KBM-7 (cell line): ENCODE measurements at regions not wholly inside any gene's neighbourhood (a gene's known extent, or its start where the extent isn't known, plus 50 kb on each side); places are given as distances from the start of the nearest gene placed in this dataset.

ENCODE experiments used
- DNase-seq: peaks from one replicate; pipeline ENCODE4 v3.0.0-alpha.2; 2015
- in situ Hi-C: fragments of 300-500 bp; cut with MboI; formaldehyde crosslinking; loops from 2 replicates; pipeline ENCODE4 v1.14.3; 2020; ENCODE audit warnings: low sequenced_read_pairs, low pct_unique_long_range_greater_than_20kb, mixed read lengths

DNA sequence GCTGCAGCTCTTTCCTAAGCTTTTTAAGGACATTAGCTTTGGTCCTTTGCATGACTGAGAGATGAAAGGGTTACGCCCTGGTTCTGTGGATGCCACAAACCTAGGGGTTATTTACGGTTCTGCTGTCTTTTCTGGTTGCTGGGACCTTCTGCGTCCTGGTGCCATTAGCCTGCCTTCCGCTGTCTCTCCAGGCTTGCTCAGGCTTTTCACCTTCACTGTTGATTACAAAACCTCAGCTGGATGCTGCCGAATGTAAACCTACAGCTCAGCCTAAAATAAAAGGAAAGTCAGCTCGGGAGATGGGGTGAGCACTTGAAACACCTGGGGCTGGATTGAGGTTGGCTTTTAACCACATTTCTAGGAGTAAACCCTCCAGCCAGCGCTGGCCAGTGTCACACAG is 130.9 kb upstream of the ARHGAP28 start:
- DNase-seq = no peak
- in situ Hi-C loops = no loop called here

DNA sequence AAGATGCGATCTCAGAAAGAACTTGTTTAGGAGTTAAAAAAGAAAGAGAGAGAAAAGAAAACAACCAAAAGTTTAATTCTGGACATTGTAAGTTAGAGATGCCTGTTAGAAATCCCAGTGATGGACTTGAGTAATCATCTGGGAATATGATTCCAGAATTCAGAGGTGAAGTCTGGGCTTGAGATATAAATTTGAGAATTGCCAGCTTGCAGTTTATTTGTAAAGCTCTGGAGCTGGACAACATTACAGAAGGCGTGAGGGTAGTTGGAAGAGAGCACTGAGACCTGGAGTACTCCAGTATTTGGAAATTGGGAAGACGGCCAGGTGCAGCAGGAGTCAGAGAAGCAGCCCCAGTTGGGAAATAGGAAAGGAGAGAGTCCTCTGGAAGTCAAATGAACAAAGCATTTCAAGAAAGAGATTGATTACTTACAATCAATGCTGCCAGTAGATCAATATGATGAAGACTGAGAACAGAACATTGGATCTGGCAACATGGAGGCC is 128.8 kb upstream of the ARHGAP28 start:
- no peak for DNase-seq
- in situ Hi-C loops = no loop called here

DNA sequence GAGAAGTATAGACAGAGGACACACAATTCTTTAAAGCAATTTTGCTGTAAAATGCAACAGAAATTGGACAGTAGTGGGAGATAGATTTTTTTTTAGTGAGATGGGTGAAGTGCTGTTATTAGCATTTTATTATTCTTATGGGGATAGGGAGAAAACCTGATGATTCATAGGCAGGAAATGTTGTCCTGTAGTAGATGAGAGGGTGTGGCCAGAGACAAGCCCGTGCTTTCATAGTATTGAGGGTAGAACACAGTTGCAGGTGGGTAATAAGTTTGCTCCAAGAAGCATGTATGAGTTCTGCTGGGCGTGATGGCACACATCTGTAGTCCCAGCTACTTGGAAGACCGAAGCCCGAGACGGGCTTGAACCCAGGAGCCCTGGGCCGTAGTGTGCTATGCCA is 128.3 kb upstream of the ARHGAP28 start:
- in situ Hi-C loops = no loop called here

DNA sequence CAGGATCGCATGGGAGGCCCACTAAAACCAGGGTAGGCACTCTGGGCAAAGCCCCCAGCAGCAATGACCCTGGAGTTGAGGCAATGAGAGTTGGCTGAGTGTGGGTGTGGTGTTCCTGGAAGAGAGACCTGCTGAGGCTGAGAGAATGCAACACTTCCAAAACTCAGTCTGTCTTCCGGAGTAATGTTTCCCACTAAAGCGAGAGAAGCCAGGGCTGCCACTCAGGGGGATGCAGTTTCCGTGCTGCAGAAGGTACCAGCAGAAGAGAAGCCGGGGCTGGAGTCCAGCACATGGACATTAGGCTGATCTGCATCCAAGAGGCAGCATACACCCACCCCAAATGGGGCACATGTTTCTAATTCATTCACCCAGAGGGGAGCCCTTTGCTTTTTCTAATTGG is 127.2 kb upstream of the ARHGAP28 start:
- no peak for DNase-seq
- in situ Hi-C loops = no loop called here

More for the DNA sequence above, 128.3 kb upstream of the ARHGAP28 start:
- DNase-seq = no peak

DNA sequence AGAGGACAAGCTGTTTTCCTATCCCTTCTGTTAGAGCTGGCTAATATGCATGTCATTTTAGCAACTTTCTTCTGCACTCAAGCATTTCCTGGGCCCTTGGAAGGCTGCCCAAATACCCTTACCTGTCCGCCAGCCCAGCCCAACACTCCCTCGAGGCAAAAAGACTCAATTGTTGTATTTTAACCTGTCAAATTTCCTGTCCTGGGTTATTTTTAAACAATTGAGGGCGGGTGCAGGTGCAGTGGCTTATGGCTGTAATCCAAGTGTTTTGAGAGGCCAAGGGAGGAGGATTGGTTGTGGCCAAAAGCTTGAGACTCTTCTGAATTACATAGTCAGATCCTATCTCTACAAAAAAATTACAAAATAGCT is 125.0 kb upstream of the ARHGAP28 start:
- DNase-seq = no peak

DNA sequence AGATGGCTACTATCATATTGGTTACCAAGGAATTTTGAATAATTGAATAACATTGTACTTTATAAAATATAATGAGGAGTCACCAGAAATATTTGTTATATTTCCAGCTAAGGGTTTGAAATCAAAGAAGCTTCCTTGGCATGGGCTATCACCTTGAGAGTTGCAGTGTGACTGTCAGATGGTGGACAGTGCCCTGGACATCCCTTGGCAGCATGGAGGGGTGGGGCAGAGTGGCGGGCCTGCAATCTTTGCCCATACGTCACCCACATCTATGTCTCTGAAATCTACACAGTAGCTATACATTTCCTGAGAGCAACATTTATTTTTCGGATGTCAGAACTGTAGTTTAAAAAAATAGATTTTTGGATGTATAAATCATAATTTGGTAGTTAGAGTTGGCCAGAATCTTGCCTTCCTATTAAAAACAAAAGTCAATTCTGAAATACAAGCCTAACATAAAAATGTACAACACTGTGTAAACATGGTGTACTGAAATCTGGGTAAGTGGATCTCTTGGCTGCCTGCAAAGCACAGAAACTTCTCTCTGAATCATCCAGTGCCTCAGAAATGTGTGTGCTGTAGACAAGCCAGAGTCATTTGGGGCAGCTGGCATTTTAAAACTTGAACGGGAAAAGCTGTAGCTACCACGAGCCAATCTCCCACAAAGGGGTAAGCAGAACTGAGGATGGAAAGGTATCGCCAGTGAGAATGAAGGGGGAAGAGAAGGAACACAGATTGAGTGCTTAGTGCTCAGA is 124.2 kb upstream of the ARHGAP28 start:
- in situ Hi-C loops = no loop called here

More for the DNA sequence above, 125.0 kb upstream of the ARHGAP28 start:
- in situ Hi-C loops = no loop called here

DNA sequence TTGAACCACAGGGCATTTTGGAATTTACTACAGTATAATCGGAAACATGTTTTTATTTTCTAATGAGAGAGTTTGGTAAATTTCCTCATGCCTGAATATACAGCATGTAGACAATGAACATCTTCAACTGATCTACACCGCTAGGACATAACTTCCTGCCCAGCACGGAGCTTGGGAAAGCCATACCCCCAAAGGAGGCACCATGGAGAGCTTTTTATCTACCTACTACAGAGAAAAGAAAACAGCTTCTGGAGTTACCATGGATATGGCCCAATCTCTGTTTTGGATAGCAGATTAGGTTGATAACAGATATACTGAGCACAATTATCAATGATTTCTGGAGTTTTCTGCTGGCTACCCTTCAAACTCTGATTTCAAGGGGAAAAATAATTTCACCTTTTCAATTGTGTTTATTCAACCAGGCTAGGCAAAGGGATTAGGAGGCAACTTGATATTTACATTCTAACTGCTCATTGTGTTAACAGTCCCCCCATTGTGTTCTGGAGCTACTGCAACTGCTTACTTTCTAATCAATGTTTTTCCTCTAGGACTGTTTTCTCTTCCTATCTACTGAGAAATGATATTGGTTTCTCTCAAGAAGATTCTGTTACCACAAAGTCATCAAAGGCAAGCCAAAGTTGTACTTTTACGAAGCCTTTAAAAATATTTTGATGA is 123.0 kb upstream of the ARHGAP28 start:
- in situ Hi-C loops = no loop called here
- no peak for DNase-seq

More for the DNA sequence above, 124.2 kb upstream of the ARHGAP28 start:
- DNase-seq = no peak

DNA sequence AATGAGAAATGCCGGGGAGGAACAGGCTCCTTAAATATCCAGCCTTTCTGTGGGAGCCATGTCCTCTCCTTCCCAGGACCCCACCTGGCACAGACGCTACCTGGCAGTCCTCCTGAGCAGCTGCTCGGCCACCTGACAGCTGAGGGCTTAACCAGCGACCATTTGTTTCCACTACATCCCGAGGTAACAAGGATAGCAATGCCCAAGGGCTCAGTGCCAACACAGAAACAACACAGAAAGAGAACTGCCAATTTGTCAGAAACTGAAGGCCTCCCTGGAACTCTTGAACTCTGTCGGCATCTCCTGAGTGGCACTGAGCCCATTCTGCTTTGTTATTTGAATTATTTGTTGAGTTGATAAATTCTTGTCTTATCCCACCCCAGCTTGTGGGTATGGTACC is 122.2 kb upstream of the ARHGAP28 start:
- no peak for DNase-seq
- in situ Hi-C loops = no loop called here

DNA sequence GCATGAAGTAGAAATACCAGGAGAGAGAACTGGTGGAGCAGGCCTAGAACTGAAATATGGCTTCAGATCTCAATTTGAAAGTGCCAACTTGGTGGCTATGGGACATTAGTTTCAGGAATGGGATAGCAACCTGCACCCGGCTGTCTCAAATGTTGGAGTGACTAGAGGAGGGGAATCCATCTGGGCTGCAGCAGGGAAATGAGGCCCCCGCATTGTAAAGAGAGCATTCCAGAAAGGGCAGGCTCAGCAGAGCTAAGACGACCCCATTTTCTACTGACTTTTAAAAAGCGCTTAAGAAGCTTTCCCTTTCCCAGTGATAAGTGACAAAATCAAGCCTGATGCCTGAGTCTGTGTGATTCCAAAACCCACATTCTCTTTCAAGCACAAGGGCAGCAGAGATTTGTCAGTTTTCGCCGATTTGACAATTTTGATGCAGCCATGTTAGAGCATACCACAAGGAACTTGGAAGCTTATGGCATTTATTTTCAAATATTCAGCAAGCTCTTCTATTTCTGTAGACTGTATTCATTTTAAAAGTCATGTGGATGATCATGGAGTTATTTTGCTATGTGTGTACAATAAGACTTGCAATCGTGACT is 119.8 kb upstream of the ARHGAP28 start:
- DNase-seq = no peak
- in situ Hi-C loops = no loop called here

DNA sequence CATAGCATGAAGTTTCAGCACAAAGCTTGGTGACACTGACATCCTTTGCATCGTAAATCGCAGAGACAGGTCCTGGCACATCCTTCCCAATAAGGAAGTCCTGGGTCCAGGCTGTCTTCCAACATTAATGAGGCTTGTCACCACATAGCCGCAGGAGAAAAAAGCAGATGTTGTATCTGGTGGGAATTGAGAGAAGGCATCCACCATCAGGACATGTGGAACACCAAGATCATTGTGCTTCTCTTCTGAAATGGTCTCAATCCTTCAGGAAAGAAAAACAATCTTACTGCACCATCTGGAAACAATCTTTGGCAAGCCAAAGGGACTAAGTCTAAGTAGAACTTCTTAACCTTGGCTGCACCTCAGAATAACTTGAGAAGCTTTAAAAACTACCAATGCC is 119.0 kb upstream of the ARHGAP28 start:
- no peak for DNase-seq
- in situ Hi-C loops = no loop called here

DNA sequence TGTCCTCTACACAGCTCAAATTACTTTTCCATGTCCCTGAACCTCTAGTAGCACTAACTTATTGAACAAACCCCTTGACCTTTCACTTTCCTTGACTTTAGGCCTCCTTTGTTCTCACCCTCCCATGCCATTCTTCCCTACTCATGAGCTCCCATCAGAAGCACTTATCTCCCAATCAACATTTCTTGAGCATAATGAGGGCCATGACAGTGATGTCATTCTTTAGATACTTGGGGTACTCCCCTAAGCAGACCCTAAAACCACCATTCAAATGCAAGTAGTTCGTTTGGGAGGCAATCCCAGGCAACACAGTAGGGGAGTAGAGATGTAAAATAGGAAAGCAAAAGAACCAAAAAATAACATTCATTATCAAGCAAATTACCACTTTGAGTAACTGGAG is 115.9 kb upstream of the ARHGAP28 start:
- in situ Hi-C loops = no loop called here
- no peak for DNase-seq

DNA sequence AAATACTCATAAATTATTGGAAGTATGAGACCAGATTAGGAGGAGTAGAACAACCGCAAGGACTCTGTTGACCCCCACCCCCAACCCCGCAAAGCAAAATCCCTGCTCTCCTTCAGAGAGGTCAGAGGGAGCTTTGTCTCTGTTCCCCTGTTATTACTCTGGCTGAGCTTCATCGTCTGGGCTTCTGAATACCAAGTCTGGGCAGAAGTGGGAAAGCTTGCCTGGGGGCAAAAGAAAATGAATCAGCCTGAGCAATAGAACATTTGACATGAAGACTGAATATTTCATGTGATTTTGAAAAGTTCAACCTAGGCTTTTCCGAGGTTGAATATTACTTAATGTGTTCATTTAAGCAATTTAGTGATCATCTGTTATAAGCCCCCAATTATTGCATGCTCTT is 114.6 kb upstream of the ARHGAP28 start:
- in situ Hi-C loops = no loop called here

DNA sequence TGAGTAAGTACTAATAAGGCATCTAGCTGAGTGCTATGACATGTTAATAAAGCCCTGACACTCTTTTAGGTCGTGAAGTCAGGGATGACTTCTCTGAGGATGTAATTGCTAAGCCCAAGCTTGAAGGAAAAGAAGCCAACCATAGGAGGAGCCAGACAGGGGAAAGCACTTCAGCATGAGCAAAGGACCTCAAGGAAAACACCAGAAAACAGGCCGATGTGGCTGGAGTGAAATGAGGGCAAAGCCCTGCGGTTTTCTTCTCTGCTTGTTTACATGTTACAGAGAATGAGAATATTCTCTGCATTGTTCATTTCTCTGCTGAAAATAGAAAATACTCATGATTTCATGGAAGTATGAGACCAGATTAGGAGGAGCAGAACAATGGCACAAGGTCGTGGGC is 112.5 kb upstream of the ARHGAP28 start:
- in situ Hi-C loops = no loop called here
- DNase-seq = no peak

More for the DNA sequence above, 114.6 kb upstream of the ARHGAP28 start:
- no peak for DNase-seq

DNA sequence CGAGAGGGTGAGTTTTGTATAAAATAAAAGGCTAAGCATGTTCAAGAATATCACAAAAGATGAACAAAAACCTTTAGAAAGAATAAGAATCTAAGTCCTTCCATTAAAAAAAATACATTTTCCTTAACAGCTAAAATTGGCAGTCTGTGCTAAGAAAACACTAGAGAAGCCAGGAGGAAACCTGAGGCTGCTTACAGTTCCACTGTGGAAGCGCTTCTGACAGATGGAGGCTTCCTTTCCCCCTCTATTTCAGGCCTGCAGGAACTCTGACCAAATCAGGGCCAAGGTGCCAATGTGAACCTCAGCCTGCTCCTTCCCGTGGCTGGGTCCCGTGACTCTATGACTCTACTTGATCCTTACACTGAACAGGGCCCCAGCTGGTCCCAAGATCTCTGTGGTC is 108.1 kb upstream of the ARHGAP28 start:
- DNase-seq = no peak
- in situ Hi-C loops = no loop called here

DNA sequence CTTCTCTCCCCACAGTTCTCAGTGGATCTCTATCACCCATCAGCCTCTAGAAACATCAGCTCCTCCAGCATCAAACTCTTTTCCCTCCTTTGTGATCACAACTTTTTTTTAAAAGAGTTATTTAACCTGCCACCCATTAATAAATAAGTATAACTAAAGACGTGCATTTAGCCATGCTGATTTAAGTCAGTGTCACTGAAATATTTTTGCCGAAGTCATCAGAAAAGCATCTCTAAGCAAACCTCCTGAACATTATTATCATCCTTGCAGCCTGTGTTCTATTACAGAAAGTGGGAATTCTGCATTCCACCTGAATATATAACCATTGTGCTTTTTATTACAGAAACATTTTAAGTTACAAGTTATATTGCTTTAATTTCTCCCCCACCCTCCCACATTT is 106.2 kb upstream of the ARHGAP28 start:
- DNase-seq = no peak
- in situ Hi-C loops = no loop called here

DNA sequence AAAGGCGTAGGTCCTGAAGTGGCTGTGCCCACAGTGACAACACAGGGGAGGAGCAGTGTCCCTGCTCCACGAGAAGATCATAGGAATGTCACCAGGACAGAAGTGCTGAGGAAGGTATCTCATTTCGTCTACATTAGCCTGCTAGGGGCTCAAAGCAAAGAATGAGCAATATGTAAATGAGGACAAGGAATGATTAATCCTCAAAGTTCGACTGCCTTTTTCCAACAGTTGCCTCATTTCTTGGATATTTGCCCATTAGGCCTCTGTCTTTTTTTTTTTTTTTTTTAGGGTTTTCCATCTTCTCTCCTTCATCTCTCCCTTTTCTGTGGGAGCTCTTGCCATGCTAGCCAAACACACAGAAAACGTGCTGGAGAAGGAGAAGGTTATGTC is 105.2 kb upstream of the ARHGAP28 start:
- in situ Hi-C loops = no loop called here
- no peak for DNase-seq

DNA sequence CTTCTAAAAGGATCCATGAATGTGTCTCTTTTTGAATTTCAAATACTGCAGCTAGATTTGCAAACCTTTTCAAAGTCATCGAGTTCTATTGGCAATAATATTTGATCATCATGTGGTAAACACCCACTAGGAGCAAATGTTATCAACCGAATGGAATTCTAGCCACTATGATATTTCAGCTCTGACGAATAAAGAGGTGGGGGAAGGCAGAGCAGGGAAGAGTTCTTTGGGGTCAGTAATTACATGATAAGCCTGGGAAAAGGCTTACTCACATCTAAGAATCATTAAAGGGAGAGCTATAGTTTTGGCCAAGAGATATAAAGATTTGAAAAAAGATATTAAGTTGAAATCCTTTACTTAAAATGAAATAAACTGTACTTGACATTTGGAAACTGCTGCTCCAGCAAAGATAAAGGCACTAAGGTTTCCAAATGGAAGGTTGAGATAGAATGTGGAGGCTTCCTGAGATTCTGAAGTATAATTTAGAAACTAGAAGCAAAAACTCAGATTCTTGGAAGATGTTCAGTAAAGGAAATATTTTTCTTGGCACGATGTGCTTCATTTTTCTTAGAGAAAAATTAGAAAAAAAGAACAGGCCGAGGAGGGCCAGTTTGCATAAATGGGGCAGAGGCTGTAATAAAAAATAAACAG is 104.7 kb upstream of the ARHGAP28 start:
- no peak for DNase-seq
- in situ Hi-C loops = no loop called here

DNA sequence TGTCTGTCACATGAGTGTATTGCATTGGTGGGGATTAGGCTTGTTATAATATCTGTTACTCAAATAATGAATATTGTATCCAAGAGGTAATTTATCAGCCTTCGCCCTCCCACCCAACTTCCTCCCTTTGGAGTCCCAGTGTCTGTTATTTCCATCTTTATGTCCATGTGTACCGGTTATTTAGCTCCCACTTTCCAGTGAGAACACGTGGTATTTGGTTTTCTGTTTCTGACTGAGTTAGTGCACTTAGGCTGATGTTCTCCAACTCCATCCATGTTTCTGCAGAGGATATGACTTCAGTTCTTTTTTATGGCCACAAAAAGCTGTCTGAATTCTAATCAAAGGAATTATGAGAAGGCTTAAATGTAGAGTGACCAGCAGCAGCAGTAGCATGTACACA is 104.0 kb upstream of the ARHGAP28 start:
- in situ Hi-C loops = no loop called here
- no peak for DNase-seq

DNA sequence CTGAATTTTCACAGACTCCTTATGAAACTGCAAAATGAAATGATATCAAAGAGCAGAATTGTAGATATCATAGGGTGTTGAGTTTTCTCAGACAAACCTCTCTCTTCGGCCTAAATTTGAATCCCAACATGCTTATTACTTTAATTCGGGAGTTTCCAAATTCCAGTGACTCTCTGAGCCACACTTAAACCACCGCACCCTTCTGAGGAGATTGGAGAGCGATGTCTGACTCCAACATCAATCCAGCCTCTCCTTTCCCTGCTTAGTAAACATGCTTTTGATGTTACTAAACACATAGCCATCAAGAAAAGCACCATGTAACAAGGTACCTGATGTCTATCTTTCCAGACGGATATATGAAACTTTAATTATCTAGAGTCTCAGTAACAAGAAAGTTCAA is 103.1 kb upstream of the ARHGAP28 start:
- DNase-seq = no peak
- in situ Hi-C loops = no loop called here

DNA sequence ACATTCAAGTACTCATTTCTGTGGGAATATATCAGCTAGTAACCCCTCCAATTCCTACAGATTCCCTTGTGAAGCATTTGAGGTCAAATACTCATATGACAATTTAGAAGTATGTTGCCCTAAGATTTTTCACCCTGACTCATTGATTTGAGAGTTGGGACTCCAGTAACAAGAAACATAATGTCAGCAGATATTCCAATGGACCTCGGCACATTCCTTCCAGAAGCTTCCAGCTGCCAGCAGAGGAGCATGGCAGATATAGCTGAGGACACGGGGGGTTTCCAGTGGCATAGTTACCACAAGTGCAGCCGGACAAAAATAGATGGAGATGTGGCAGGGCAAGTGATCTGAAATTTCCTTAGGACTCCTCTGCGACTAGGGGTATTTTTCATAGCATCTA is 101.9 kb upstream of the ARHGAP28 start:
- in situ Hi-C loops = no loop called here
- no peak for DNase-seq
